ENCODE measurements at regions not wholly inside any gene's neighbourhood (a gene's known extent, or its start where the extent isn't known, plus 50 kb on each side); places are given as distances from the start of the nearest gene placed in this dataset.
"Not testable (repeated sequence)": the region's sequence is repeated elsewhere in the genome, so short reads cannot be mapped to it uniquely, and the experiment has no call there.

DNA sequence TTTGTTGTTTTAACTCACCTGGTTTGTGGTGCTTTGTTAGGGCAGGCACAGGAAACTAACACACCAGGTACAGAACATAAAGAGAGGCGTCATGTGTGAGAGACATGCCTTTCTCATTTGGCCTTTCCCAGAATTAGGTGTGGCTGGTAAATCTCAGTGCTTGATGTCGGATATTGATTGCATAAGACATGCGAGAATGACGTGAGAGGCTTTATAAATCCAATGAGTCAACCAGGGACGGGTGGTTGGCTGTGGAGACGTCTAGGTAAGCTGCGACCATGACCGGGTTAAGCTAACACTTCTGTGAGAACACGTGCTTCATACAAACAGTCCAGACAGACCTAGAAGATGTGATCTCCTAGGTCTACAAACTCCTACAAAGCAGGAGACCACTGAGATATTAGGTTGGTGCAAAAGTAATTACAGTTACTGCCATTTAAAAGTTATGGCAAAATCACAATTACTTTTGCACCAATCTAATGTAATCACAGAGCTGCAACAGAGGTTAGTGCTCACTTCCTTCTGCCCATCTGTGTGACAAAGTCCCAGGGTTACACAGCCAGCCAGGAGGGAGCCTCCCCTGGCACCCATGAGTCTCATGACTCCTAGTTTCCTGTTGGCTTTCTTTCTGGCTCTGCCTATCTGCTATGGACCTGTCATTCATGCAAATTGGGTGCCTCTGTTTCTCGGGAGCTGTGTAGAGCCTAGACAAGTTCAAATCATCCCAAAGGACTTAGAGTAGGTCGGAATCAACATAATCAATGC is 98.9 kb upstream of the ATP8B1 start:
- DNase-seq (ENCODE audit: low read depth, low spot score): no peak
- in situ Hi-C loops (cut with HindIII; ENCODE audit: low pct_unique_long_range_greater_than_20kb, low sequenced_read_pairs): no loop called here

DNA sequence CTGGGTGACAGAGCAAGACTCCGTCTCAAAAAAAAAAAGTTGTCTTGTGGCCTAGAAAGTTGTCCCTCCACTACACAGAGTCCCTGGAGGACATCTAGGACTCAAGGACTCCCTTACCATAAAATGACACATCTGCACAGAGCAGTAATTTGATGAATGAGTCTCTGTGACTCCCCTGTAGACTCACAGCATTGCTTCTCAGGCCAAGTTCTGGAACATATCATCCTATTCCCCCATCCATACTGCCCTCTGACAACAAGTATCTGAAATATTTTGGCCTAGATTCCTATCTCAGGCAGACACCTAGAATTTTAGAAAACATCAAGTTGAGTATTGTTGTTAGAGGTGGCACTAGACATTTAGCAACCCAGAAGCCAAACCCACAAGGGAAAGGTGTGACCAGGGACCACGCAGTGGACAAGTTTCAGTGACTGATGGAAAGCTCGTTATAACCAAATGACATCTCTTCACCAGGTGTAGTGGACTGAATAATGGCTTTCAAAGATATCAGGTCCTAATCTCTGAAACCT is 97.9 kb upstream of the ATP8B1 start:
- DNase-seq (ENCODE audit: low read depth, low spot score): no peak
- in situ Hi-C loops (cut with HindIII; ENCODE audit: low pct_unique_long_range_greater_than_20kb, low sequenced_read_pairs): no loop called here

DNA sequence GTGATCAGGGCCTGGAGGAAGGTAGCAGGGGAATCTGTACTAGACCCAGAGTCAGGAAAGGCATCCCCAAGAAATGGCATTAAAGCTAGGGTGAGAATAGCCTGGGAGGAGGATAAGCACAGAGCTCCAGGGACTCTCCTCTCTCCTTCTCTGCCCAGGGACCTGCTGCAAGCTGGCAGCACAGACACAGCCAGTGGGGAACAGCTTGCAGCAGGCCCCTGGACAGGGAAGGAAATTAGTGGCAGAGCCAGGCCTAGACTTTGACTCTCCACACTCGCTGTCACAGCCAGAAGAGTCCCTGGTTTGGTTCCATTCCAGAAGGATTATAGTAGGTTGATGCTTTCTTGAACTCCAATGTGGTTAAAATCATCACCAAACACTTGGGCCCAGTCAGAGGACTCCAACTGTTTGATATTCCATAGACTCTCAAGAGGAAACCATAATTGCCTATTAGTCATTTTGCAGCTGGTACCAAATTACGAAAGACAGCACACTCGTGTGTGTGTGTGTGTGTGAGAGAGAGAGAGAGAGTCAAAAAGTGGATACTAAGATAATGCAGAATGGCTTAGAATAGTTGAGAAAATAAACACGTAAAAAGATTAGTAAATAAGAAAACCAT is 95.5 kb upstream of the ATP8B1 start:
- in situ Hi-C loops (cut with HindIII; ENCODE audit: low pct_unique_long_range_greater_than_20kb, low sequenced_read_pairs): no loop called here

DNA sequence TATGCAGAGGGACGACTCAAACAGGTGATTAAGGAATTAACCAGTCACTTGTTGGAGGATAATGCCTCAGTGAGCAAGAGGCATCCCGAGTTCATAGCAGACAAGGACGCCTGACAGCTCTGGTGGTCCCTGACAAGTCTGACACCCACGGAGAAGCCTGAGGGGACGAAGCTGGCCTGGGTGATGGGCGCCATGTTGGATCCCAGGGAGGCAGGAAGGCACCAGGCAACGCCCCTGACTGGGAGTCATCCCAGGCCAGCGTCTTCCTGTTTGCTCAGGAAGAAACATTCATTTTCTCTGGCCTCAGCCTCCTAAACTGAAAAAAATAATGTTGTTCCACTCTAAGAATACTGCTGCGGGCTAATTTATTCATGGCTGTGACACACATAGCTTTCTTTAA is 92.1 kb upstream of the ATP8B1 start:
- in situ Hi-C loops (cut with HindIII; ENCODE audit: low pct_unique_long_range_greater_than_20kb, low sequenced_read_pairs): no loop called here
- DNase-seq (ENCODE audit: low read depth, low spot score): no peak

More for the DNA sequence above, 95.5 kb upstream of the ATP8B1 start:
- no peak for DNase-seq (ENCODE audit: low read depth, low spot score)

GRCh38 chr18:57891707-57892391 is 88.7 kb upstream of the ATP8B1 start:
- no peak for DNase-seq (ENCODE audit: low read depth, low spot score)
- in situ Hi-C loops (cut with HindIII; ENCODE audit: low pct_unique_long_range_greater_than_20kb, low sequenced_read_pairs): no loop called here

DNA sequence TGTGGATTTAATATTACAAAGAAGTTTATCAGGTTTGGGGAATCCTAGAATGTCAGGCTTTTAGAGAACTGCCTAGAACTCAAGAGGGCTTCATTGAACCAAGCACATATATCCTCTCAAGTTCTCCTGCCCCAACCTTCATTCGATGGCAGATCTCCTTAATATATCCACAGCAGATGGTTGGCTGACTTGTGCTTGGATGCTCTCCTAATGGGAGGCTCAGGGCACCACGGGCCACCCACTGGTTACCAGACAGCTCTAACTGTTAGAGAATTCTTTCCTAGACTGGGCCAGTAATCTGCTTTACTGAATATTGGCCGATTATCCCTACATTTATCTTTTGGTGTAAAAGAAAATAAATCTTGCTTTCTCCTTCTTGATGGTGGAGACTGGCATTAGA is 87.2 kb upstream of the ATP8B1 start:
- in situ Hi-C loops (cut with HindIII; ENCODE audit: low pct_unique_long_range_greater_than_20kb, low sequenced_read_pairs): no loop called here
- no peak for DNase-seq (ENCODE audit: low read depth, low spot score)

DNA sequence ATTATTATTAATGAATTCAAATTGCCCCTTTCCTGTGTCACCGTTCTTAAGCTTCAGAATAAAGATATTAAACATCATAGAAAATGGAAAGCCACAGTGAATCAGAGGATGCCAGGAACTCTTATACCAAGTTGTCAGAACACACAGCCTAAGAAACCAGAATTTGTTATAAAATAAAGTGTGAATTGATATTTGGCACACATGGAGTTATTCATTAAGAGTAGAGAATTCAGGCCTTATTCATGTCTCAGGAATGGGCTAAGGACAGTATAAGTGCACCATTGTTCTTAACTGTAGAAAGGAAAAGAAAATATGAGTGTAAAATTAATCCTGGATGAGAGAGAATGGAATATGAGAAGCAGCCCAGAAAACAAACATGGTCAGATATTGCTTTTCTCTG is 86.7 kb upstream of the ATP8B1 start:
- in situ Hi-C loops (cut with HindIII; ENCODE audit: low pct_unique_long_range_greater_than_20kb, low sequenced_read_pairs): no loop called here
- DNase-seq (ENCODE audit: low read depth, low spot score): peak; percentile 34

DNA sequence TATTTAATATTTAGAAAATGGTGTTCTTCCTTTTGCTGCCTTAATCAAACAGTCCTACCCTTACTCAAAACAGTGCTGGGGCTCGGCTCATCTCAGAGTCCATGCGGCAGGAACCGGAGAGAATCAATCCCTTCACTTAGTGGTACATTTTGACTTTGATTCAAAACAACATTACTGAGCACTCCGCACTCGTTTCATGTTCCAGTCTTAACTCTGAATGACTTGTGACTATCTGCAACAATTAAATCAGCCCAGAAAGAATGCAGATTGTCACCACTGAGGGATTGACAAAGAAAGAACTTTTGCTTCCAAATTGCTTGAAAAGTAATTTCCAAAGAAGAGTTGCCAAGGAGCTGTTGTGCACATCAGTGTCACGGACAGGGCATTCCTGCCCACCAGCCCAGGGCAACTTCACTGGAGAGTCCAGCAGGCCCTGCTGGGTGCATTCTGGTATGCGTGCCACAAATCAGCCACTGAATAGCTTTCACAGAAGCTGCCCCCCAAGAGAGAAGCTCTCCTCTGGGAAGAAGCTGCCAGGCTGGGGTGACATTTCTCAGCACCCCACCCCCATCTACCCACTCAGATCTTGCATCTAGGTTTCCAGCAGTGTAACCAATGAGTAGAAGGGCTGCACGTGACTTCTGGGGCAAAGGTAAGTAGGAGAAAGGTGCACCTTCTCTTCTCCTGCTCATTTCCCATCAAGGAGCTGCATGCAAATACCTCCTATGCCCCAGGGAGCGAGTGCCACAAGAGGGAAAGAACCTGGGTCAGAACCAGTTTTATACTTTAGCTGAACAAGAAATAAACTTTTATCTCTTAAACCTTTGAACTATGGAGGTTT is 84.6 kb upstream of the ATP8B1 start:
- in situ Hi-C loops (cut with HindIII; ENCODE audit: low pct_unique_long_range_greater_than_20kb, low sequenced_read_pairs): no loop called here
- no peak for DNase-seq (ENCODE audit: low read depth, low spot score)

- DNase-seq (ENCODE audit: low read depth, low spot score): no peak
- in situ Hi-C loops (cut with HindIII; ENCODE audit: low pct_unique_long_range_greater_than_20kb, low sequenced_read_pairs): no loop called here
Observed at GRCh38 chr18:57885931-57886330, 82.8 kb upstream of the ATP8B1 start.

DNA sequence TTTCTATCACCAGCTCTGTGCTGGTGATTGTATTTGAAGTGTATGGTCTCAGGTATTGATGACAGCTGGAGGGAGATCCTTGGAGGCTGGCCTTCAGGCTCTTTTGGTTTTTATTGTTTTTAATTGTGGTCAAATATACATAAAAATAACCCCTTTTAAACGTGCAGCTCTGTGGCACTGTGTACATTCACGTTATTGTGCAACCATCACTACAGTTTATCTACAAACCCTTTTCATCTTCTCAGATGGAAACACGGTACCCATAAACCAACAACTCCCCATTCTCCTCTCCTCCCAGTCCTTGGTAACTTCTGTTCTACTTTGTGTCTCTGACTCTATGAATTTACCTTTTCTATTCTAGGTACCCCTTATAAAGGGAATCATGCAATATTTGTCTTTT is 79.3 kb upstream of the ATP8B1 start:
- DNase-seq (ENCODE audit: low read depth, low spot score): no peak
- in situ Hi-C loops (cut with HindIII; ENCODE audit: low pct_unique_long_range_greater_than_20kb, low sequenced_read_pairs): no loop called here

GRCh38 chr18:57881818-57882413 is 78.8 kb upstream of the ATP8B1 start:
- in situ Hi-C loops (cut with HindIII; ENCODE audit: low pct_unique_long_range_greater_than_20kb, low sequenced_read_pairs): no loop called here
- DNase-seq (ENCODE audit: low read depth, low spot score): peak; percentile 84

DNA sequence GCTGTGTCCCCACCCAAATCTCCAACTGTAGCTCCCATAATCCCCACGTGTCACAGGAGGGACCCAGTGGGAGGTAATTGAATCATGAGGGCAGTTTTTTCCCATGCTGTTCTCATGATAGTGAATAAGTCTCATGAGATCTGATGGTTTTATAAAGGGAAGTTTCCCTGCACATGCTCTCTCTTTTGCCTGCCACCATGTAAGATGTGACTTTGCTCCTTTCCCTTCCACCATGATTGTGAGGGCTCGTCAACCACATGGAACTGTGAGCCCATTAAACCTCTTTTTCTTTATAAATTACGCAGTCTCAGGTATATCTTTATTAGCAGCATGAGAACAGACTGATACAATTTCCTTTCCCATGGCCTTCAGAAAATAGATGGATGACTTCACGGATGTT is 76.8 kb upstream of the ATP8B1 start:
- in situ Hi-C loops (cut with HindIII; ENCODE audit: low pct_unique_long_range_greater_than_20kb, low sequenced_read_pairs); DNase-seq (ENCODE audit: low read depth, low spot score): not testable (repeated sequence)

DNA sequence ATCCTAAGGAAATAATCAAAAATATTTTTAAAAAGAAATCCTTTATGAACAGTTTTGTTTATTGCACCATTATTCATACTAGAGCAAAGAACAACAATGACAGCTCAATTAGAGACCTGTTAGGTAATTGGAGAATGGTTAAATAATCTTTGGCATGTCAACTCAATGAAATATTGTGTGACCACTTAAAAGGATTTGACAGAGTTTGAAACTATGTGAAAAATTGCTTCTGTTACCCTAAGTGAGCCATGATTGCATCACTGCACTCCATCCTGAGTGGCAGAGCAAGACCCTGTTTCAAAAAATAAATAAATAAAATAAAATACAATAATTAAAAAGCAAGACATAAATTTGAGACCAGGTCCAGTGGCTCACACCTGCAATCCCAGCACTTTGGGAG is 66.1 kb upstream of the ATP8B1 start:
- in situ Hi-C loops (cut with HindIII; ENCODE audit: low pct_unique_long_range_greater_than_20kb, low sequenced_read_pairs): no loop called here
- no peak for DNase-seq (ENCODE audit: low read depth, low spot score)

- DNase-seq (ENCODE audit: low read depth, low spot score): no peak
- in situ Hi-C loops (cut with HindIII; ENCODE audit: low pct_unique_long_range_greater_than_20kb, low sequenced_read_pairs): no loop called here
Observed at GRCh38 chr18:57866355-57866754, 63.2 kb upstream of the ATP8B1 start.

GRCh38 chr18:57864615-57865121 is 61.6 kb upstream of the ATP8B1 start:
- in situ Hi-C loops (cut with HindIII; ENCODE audit: low pct_unique_long_range_greater_than_20kb, low sequenced_read_pairs): no loop called here
- no peak for DNase-seq (ENCODE audit: low read depth, low spot score)

DNA sequence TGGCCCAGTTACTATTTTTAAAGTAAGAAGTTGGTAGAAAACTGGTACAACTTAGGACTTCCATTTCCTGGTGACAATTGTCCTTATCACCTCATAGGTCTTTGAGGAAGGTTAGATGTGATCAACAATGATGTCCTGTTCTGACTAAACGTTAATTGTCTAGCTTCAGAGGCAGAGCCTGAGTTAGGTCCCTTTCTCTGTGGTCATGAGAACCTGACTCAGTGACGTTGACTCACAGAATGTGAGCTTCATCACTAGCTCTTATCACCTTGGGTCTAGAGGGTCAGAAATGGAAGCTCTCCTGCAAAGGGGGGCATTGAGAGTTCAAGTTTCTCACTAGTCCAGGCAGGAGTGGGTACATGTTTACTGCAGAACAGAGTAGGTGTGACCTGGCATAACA is 60.6 kb upstream of the ATP8B1 start:
- no peak for DNase-seq (ENCODE audit: low read depth, low spot score)
- in situ Hi-C loops (cut with HindIII; ENCODE audit: low pct_unique_long_range_greater_than_20kb, low sequenced_read_pairs): no loop called here

DNA sequence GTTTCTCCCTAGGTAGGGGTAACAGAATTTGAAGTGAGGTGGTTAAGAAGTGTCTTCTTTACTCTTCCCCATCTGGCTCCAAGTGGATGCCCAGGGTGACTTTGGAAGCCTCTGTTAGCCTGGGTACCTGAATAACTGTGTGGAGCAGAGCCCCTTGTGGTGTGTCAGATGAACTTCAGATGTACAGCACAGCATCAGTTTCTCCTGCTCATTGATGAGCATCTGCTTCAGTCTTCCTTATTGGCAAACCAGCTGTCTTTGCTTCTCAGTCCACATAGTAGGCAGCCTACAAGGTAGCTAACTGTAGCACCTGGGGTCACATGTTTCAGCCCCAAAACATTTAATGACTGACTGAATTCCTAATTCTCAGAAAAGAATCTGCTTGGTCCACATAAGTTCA is 56.2 kb upstream of the ATP8B1 start:
- in situ Hi-C loops (cut with HindIII; ENCODE audit: low pct_unique_long_range_greater_than_20kb, low sequenced_read_pairs): no loop called here
- peak; percentile 58 for DNase-seq (ENCODE audit: low read depth, low spot score)
